H1 (cell line): ENCODE measurements at regions not wholly inside any gene's neighbourhood (a gene's known extent, or its start where the extent isn't known, plus 50 kb on each side); places are given as distances from the start of the nearest gene placed in this dataset.

ENCODE experiments used
- ATF3 ChIP-seq: IDR thresholded peaks from 2 replicates; pipeline ENCODE4 v1.6.1; 2011; ENCODE audit warnings: low read depth, mild to moderate bottlenecking, low read length; ENCODE audit not compliant: insufficient read depth
- CTCF ChIP-seq, 3 experiments: IDR thresholded peaks; 1 replicate in 2 of 3; 2 replicates in 1 of 3; pipeline versions ENCODE4 v1.5.1 to v1.6.1; 2011; ENCODE audit warnings: low read length in 3 of 3, mild to moderate bottlenecking in 3 of 3, inconsistent platforms in 2 of 3, low read depth in 1 of 3, moderate library complexity in 1 of 3; ENCODE audit not compliant: insufficient read depth in 1 of 3; ENCODE audit errors: control extremely low read depth in 1 of 3
- POLR2A ChIP-seq, 2 experiments: IDR thresholded peaks; 1 replicate in 1 of 2; 2 replicates in 1 of 2; pipeline ENCODE4 v1.6.1; 2011; ENCODE audit warnings: low read depth in 2 of 2, low read length in 2 of 2, mild to moderate bottlenecking in 2 of 2; ENCODE audit errors: control extremely low read depth in 1 of 2

- no peak for TF ChIP-seq CTCF (IDR thresholded peaks at IDR 0.05; ENCODE audit: control extremely low read depth in 1 of 3, insufficient read depth in 1 of 3, low read depth in 1 of 3, low read length in 3 of 3)
- no peak for TF ChIP-seq POLR2A (IDR thresholded peaks at IDR 0.05; ENCODE audit: control extremely low read depth in 1 of 2, low read depth in 2 of 2, low read length in 2 of 2)
- no peak for TF ChIP-seq ATF3
Observed at GRCh38 chr16:64773638-64774037, 348.2 kb downstream of the CDH11 start.
